ENCODE measurements at regions not wholly inside any gene's neighbourhood (a gene's known extent, or its start where the extent isn't known, plus 50 kb on each side); places are given as distances from the start of the nearest gene placed in this dataset.

DNA sequence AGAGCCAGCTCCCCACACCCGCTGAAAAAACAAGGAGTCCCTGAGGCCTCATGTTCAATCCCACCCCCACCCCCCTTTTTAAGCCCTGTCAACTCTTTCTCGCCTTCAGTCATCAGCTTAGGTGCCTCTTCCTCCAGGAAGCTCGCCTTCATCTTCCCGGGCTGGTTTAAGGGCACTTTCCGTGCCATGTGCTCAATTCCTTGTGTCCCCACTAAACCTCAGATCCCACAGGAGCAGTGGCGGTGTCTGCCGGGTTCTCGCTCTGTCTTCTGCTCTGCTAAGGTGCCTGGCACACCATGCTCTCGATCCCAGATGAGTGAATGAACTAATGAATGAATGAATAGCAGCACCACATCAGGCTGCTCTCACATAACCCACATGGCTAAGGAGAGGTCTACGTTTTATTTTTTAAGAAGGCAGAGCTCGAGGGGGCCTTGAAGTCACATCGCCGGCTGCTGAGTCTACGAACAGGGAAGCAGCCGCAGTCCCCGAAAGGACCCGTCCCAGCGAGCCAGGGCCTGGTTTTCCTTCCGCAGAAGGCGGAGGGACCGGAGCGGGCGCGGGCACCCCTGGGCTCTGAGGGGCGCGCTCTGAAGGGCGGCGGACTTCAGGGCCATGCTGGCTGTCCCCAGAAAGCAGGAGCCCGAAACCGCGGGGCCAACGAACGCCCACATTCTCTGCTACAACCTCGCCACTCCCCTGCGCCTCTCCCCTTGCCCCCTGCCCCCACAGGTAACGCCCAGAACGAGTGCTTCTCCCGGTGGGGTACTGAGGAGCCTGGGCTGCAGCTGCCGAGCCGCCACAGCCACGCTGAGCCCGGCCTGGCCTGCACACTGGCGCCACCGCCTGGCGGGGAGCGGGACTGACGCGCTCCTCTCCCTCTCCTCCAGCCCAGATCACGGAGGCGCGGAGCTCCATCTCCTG, 73.4 kb upstream of the KCNMA1 start:
- peak; percentile 55 for DNase-seq (ENCODE audit: low read depth)

DNA sequence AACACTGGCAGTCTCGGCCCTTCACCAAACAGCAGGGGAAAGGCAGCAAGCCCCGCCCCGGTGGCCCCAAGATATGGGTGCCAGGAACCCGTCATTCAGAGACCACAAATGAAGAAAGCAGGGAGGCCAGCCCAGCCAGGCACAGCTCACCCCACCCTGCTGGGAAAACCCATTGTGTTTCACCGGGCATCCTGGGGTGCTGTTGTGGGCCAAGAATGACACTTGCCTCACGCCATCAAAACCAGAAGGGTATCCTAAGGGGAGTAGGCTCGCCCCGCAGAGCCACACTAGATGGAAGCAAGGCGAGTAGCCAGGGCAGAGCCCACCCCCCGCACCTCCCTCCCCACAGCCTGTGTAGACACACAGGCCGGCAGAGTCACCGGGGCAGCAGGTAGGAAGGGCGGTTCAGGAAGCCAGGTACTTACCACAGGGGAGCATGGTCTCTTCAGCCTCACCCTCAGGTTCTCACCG, 72.5 kb upstream of the KCNMA1 start:
- DNase-seq (ENCODE audit: low read depth), result no peak

DNA sequence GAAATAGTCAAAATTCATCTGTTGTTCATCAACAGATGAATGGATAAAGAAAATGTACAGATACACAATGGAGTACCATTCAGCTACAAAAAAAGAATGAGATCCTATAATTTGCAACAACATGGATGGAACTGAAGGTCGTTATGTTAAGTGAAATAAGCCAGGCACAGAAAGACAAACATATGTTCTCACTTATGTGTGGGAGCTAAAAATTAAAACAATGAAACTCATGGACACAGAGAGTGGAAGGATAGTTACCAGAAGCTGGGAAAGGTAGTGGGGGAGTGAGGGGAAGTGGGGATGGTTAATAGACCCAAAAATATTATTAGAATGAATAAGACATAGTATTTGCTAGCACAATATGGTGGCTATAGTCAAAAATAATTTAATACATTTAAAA, 70.0 kb upstream of the KCNMA1 start:
- DNase-seq (ENCODE audit: low read depth), result no peak

DNA sequence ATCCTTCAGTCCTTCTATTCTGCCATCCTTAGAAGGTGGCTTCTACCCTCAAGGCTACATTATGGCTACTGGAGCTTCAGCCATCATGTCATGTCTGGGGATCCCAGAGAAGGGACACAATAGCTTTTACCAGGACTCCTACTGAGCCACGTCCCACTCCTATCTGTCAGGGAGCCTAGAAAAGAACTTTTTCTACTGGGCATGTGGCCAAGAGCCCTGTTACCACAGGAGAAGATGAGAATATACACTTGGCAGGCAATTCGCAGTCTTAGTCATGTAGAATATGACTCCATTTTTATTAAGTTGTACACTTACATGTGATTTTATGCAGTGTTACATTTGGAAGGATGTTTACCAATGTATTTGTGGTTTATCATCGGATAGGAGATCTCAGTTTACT, 64.6 kb upstream of the KCNMA1 start:
- no peak for DNase-seq (ENCODE audit: low read depth)

DNA sequence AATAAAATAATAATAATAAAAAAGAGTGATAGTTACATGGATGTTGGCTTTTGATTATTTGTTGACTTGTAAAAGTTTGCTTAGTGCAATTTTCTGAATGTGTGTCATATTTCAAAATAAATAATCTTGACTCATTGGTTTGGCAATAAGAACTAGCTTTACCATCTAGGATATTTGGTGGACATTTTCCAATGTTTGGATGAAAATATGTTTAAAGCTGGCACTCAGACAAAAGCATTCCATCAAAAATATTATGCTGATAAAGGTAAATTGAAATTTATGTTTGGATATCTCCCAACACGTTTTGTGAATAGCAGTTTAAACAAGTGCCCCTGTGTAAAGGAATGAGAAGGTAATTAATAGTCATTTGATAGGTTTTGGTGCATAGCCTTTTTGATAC, 62.5 kb upstream of the KCNMA1 start:
- no peak for DNase-seq (ENCODE audit: low read depth)

DNA sequence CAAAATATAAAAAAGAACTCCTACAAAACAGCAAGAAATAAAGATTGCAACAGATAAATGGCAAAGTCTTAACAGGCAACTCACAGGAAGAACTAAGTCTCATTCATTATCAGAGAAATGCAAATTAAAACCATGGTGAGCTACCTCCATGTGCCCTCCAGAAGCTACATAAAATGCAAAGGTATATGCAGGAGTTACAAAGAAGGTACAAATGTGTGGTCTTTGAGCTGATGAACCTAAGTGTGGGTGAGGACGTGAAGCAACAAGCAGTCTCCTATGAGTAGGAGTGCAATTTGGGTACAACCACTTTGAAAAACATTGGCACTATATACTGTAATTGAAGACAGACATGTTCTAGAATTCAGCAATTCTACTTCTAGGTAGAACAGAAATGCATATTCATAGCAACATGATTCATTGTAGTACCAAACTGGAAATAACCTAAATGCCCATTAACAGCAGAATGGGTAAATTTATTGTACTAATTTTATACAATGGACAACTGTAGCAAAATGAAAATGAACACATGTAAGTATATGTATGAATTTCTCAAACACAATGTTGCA, 61.6 kb upstream of the KCNMA1 start:
- DNase-seq (ENCODE audit: low read depth), result no peak

DNA sequence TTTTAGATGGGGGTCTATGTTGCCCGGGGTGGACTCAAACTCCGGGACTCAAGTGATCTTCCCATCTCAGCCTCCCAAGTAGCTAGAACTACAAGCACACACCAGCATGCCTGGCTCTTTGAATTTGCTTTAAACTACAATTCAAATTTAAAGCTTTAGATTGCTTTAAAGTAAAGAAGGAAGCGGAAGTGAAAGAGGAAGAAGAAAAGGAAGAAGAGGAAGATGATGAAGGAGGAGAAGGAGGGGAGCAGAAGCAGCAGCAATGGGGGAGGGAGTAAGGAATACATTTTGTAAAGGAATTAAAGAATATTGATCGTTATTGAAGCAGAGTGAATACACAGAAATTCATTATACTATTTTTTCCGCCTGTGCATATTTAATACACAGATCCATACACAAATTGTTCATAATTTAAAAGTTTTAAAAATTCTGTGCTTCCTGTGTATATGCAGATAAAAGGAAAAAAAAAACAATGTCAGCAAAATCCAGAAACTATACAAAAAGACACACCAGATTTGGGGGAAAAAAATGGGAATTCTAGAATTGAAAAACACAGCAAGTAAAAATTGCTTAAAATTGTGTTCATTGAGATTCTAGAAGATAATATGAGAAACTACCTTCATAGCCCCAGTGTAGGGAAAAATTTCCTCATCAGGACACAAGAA, 60.8 kb upstream of the KCNMA1 start:
- no peak for DNase-seq (ENCODE audit: low read depth)

DNA sequence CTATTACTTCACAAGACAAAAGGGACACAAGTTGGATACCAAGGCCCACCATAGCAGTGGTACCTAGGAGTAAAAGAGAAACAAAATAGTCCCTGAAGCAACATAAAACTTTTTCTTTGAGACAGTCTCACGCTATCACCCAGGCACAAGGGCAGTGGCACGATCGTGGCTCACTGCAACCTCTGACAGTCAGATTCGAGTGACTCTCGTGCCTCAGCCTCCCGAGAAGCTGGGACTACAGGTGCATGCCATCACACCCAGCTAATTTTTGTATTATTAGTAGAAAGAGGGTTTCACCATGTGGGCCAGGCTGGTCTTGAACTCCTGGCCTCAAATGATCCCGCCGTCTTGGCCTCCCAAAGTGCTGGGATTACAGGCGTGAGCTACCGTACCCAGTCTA, 59.0 kb upstream of the KCNMA1 start:
- no peak for DNase-seq (ENCODE audit: low read depth)

DNA sequence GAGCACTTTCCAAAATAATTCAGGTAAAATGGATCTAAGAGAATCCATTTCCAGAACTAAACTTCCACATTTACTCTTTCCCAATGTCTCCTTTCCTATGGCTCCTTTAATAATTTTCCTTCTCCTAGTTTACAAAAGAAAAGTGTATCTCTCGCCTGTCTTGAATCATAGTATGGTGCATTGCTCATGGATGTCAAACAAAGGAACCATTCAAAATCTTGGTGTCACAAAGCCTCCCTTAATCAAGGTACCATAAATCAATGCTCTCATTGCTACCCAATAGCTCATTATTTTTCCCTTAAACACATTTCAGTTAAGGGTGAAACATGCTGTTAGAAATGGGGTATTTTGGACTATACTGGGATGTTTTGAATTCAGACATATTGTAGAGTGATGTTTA, 57.6 kb upstream of the KCNMA1 start:
- no peak for DNase-seq (ENCODE audit: low read depth)

DNA sequence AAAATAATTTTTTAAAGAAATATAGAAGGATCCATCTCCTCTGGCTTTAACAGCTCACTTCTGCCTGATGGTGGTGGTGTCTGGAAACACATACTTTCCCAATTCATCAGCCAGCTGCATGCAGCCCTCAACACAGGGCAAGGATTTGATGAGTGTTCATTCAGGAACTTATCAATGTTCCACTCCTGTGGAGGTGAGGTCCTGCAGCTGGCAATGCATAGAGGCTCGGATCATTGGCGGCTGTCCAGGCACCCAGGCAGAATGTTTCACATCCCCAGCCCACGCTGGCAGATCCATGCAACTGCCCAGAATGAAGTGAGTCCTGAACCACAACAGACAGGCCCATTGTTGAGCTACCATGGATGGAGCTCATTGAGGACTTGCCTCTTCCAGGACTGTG, 55.2 kb upstream of the KCNMA1 start:
- DNase-seq (ENCODE audit: low read depth), result no peak

DNA sequence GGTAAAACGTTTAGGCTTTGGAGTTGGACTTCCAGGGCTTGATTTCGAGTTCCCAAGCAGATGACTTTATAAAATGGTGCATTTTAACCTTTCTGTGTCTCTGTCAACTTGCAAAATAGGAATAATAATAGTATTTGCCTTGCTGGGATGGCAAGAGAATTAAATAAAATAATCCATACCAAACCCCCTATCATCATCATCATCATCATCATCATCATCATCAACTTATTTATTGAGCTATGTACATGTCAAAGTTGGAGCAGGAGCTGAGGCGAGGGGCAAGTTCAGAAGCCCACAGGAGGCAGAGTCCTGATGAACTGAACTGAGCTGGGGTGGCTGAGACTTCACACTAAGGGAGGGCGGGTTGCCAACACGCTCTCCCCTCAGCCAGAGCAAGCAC, 51.7 kb upstream of the KCNMA1 start:
- DNase-seq (ENCODE audit: low read depth), result no peak

DNA sequence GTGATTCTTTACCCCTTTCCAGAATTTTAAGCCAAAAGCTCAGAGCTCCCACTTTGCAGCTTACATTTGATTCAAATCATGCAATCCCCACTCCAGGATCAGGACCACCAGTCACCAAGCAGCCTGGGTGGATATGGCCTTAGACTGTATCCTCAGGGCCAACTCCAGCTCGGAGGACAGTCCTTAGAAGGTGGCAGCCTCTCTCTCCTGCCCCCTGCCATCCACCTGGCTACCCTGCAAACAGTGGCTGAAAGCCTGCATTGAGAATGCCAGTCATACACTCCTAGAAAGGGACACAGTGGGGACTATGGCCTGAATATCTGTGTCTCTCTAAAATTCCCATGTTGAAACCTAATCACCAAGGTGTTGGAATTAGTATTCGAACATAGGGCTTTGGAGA, 50.0 kb upstream of the KCNMA1 start:
- no peak for DNase-seq (ENCODE audit: low read depth)
